Vagina (tissue), 2 donors: ENCODE measurements at regions not wholly inside any gene's neighbourhood (a gene's known extent, or its start where the extent isn't known, plus 50 kb on each side); places are given as distances from the start of the nearest gene placed in this dataset.

Experiments
- POLR2A ChIP-seq, 2 donors: fragments of 450-650 bp; IDR thresholded peaks; one replicate each; pipeline ENCODE4 v1.6.1; 2017; ENCODE audit warnings: antibody characterized with exemption in 2 of 2, mild to moderate bottlenecking in 2 of 2, moderate library complexity in 2 of 2
- POLR2AphosphoS5 ChIP-seq, 2 donors: sonication (generic); formaldehyde crosslinking; IDR thresholded peaks; one replicate each; pipeline ENCODE4 v1.9.0; 2017; ENCODE audit warnings: antibody characterized with exemption in 2 of 2, mild to moderate bottlenecking in 2 of 2, low read depth in 1 of 2; ENCODE audit not compliant: insufficient read depth in 1 of 2
- TF ChIP-seq, protein P1 (sequence below), 3 experiments: fragments of 450-650 bp in 2 of 3; fragments of 200-600 bp in 1 of 3; sonication (generic) in 1 of 3; IDR thresholded peaks; one replicate each; pipeline ENCODE4 v1.5.1; 2017 to 2019; ENCODE audit warnings: antibody characterized with exemption in 3 of 3, mild to moderate bottlenecking in 2 of 3, moderate library complexity in 2 of 3

DNA sequence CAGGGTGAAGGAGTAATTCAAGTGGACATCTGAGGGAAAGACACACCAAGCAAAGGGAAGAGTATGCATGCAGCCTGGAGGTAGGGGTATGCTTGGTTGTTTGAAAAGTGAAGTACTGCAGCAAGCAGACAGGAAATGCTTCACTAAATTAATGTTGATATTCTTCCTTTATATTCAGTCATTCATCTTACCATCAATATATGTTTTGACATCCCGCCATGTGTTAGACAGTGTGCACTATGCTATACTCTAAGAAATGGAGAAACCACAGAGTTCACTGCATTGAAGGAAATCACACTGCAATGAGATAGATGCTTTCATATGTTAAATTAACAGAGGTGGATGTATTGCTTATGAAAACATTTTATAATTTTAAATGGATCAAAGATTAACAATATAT lies 82.9 kb downstream of the HSPA13 start:
- TF ChIP-seq, protein P1, sequence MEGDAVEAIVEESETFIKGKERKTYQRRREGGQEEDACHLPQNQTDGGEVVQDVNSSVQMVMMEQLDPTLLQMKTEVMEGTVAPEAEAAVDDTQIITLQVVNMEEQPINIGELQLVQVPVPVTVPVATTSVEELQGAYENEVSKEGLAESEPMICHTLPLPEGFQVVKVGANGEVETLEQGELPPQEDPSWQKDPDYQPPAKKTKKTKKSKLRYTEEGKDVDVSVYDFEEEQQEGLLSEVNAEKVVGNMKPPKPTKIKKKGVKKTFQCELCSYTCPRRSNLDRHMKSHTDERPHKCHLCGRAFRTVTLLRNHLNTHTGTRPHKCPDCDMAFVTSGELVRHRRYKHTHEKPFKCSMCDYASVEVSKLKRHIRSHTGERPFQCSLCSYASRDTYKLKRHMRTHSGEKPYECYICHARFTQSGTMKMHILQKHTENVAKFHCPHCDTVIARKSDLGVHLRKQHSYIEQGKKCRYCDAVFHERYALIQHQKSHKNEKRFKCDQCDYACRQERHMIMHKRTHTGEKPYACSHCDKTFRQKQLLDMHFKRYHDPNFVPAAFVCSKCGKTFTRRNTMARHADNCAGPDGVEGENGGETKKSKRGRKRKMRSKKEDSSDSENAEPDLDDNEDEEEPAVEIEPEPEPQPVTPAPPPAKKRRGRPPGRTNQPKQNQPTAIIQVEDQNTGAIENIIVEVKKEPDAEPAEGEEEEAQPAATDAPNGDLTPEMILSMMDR (IDR thresholded peaks at IDR 0.05), result no peak
- TF ChIP-seq POLR2A (IDR thresholded peaks at IDR 0.05) (no peak), POLR2AphosphoS5 (IDR thresholded peaks at IDR 0.05; ENCODE audit: insufficient read depth in 1 of 2, low read depth in 1 of 2) (no peak)
